Gastroesophageal sphincter (tissue), 4 donors: ENCODE measurements at regions not wholly inside any gene's neighbourhood (a gene's known extent, or its start where the extent isn't known, plus 50 kb on each side); places are given as distances from the start of the nearest gene placed in this dataset.

Experiments used
- ATAC-seq: fragments of 150-250 bp; one replicate; pipeline ENCODE4 v1.9.1; 2016; ENCODE audit warnings: mild to moderate bottlenecking, moderate library complexity
- H3K27ac ChIP-seq, 4 donors: fragments of 200-600 bp; sonication (generic) in 3 of 4; 1 replicate in 3 of 4; 2 replicates in 1 of 4; pipeline ENCODE4 v1.5.1; 2016 to 2019
- H3K27me3 ChIP-seq: fragments of 200-600 bp; sonication (generic); one replicate; pipeline ENCODE4 v1.5.1; 2019
- H3K36me3 ChIP-seq, 2 donors: fragments of 200-600 bp; sonication (generic); one replicate each; pipeline ENCODE4 v1.5.1; 2019; ENCODE audit warnings: control low read depth in 1 of 2
- H3K4me1 ChIP-seq, 3 donors: fragments of 200-600 bp; sonication (generic); 1 replicate in 2 of 3; 2 replicates in 1 of 3; pipeline ENCODE4 v1.5.1; 2016 to 2019; ENCODE audit warnings: control low read depth in 2 of 3
- H3K4me3 ChIP-seq, 2 donors: fragments of 200-600 bp; sonication (generic); one replicate each; pipeline ENCODE4 v1.5.1; 2019; ENCODE audit warnings: mild to moderate bottlenecking in 1 of 2, moderate library complexity in 1 of 2
- H3K9me3 ChIP-seq, 3 donors: fragments of 200-600 bp; sonication (generic); one replicate each; pipeline ENCODE4 v1.5.1; 2017 to 2019; ENCODE audit warnings: control low read depth in 2 of 3
- CTCF ChIP-seq, 4 experiments: fragments of 200-600 bp in 2 of 4; fragments of 450-650 bp in 2 of 4; sonication (generic) in 1 of 4; IDR thresholded peaks; one replicate each; pipeline ENCODE4 v1.5.1; 2017 to 2019; ENCODE audit warnings: antibody characterized with exemption in 4 of 4, mild to moderate bottlenecking in 2 of 4, moderate library complexity in 2 of 4
- EP300 ChIP-seq: sonication (generic); formaldehyde crosslinking; IDR thresholded peaks from one replicate; pipeline ENCODE4 v1.6.1; 2017; ENCODE audit warnings: antibody characterized with exemption, mild to moderate bottlenecking
- POLR2A ChIP-seq, 2 donors: fragments of 450-650 bp; IDR thresholded peaks; one replicate each; pipeline ENCODE4 v1.6.1; 2017; ENCODE audit warnings: antibody characterized with exemption in 2 of 2, mild to moderate bottlenecking in 2 of 2, moderate library complexity in 1 of 2
- POLR2AphosphoS5 ChIP-seq: sonication (generic); formaldehyde crosslinking; IDR thresholded peaks from one replicate; pipeline ENCODE4 v1.6.1; 2017; ENCODE audit warnings: antibody characterized with exemption
- WGBS, 2 donors: methylation state at CpG; one replicate each; pipeline ENCODE4 v1.1.5; 2018; ENCODE audit warnings: low coverage in 1 of 2; 5-methylcytosine and 5-hydroxymethylcytosine counted together

- Histone ChIP-seq H3K4me1 (peaks cover 0 to 59% (median 25%) of the 10 kb centered on the region in 3 donors), H3K9me3 (no peaks in the 10 kb centered on the region), H3K27me3 (no peaks in the 10 kb centered on the region), H3K4me3 (no peak overlapping the region), H3K36me3 (no peaks in the 10 kb centered on the region), H3K27ac (peak overlapping the region; percentile 4 to 82 (median 73))
- no CpG with 5 or more reads among the region's 3 CpGs for WGBS, 2 donors
- TF ChIP-seq POLR2A (IDR thresholded peaks at IDR 0.05) (no peak), POLR2AphosphoS5 (no peak), CTCF (IDR thresholded peaks at IDR 0.05) (no peak), EP300 (no peak)
- no peak for ATAC-seq
Measured at GRCh38 chr17:83200751-83201150, 121.3 kb downstream of the METRNL start.

- 88 to 95% methylated on average over 3 of the region's 9 CpGs for WGBS, 2 donors
- ATAC-seq: no peak
- no peaks in the 10 kb centered on the region for H3K36me3 ChIP-seq
- peaks cover 0 to 53% (median 19%) of the 10 kb centered on the region in 3 donors for H3K4me1 ChIP-seq
- no peaks in the 10 kb centered on the region for H3K9me3 ChIP-seq
- H3K4me3 ChIP-seq: no peak overlapping the region
- no peaks in the 10 kb centered on the region for H3K27me3 ChIP-seq
- TF ChIP-seq POLR2A (IDR thresholded peaks at IDR 0.05) (no peak), POLR2AphosphoS5 (no peak), CTCF (IDR thresholded peaks at IDR 0.05) (no peak)
- peak overlapping the region in 3 of 4 donors; percentile 72 to 82 (median 74) for H3K27ac ChIP-seq
Measured at GRCh38 chr17:83201206-83202001, 122.0 kb downstream of the METRNL start.

GRCh38 chr17:83202002-83203000, 122.9 kb downstream of the METRNL start:
- no peaks in the 10 kb centered on the region for H3K9me3 ChIP-seq
- no peak overlapping the region for H3K4me3 ChIP-seq
- TF ChIP-seq EP300 (no peak), POLR2A (IDR thresholded peaks at IDR 0.05) (no peak), POLR2AphosphoS5 (no peak), CTCF (IDR thresholded peaks at IDR 0.05) (no peak)
- peaks cover 0 to 44% (median 16%) of the 10 kb centered on the region in 3 donors for H3K4me1 ChIP-seq
- WGBS, 2 donors: 90% methylated on average over 2 of the region's 13 CpGs; no CpG with 5 or more reads in 1 of the 2 donors
- peak overlapping the region in 3 of 4 donors; percentile 61 to 83 (median 82) for H3K27ac ChIP-seq
- ATAC-seq: no peak
- no peaks in the 10 kb centered on the region for H3K36me3 ChIP-seq
- no peaks in the 10 kb centered on the region for H3K27me3 ChIP-seq

- TF ChIP-seq POLR2A (IDR thresholded peaks at IDR 0.05) (peak in 1 of 2 donors; percentile 11), EP300 (no peak), POLR2AphosphoS5 (peak; percentile 7)
- Histone ChIP-seq H3K9me3 (no peaks in the 10 kb centered on the region), H3K27ac (peak overlapping the region in 3 of 4 donors; percentile 61 to 83 (median 82)), H3K4me1 (peaks cover 0 to 43% (median 16%) of the 10 kb centered on the region in 3 donors), H3K4me3 (no peak overlapping the region), H3K36me3 (no peaks in the 10 kb centered on the region), H3K27me3 (no peaks in the 10 kb centered on the region)
- no CpG with 5 or more reads among the region's 9 CpGs for WGBS, 2 donors
- peak; percentile 89 for ATAC-seq
Measured at GRCh38 chr17:83203073-83203471, 123.7 kb downstream of the METRNL start.
